GM12874 (cell line): ENCODE measurements at regions not wholly inside any gene's neighbourhood (a gene's known extent, or its start where the extent isn't known, plus 50 kb on each side); places are given as distances from the start of the nearest gene placed in this dataset.

Experiments used
- TF ChIP-seq, protein P1 (sequence below): IDR thresholded peaks from 2 replicates; pipeline ENCODE4 v1.5.1; 2011; ENCODE audit warnings: low read depth, mild to moderate bottlenecking, control low read depth, low read length, moderate library complexity; ENCODE audit not compliant: insufficient read depth

DNA sequence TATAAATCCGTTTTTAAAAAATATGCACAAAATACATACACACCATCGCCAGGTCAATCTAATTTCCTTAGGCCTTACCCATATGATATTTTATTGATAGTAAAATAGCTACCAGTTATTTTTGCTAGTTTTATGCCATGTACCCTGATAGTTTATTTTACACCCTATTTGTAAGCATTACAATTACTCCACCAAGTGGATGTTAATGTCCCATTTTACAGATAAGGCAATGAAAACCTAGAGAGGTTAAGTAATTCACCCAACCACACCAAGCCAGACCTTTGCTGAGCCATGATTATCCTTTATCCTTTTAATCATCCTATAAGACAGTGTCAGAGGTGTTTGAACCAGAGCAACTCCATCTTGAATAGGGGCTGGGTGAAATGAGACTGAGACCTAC, 86.8 kb downstream of the CBLN4 start:
- TF ChIP-seq, protein P1, sequence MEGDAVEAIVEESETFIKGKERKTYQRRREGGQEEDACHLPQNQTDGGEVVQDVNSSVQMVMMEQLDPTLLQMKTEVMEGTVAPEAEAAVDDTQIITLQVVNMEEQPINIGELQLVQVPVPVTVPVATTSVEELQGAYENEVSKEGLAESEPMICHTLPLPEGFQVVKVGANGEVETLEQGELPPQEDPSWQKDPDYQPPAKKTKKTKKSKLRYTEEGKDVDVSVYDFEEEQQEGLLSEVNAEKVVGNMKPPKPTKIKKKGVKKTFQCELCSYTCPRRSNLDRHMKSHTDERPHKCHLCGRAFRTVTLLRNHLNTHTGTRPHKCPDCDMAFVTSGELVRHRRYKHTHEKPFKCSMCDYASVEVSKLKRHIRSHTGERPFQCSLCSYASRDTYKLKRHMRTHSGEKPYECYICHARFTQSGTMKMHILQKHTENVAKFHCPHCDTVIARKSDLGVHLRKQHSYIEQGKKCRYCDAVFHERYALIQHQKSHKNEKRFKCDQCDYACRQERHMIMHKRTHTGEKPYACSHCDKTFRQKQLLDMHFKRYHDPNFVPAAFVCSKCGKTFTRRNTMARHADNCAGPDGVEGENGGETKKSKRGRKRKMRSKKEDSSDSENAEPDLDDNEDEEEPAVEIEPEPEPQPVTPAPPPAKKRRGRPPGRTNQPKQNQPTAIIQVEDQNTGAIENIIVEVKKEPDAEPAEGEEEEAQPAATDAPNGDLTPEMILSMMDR: no peak

DNA sequence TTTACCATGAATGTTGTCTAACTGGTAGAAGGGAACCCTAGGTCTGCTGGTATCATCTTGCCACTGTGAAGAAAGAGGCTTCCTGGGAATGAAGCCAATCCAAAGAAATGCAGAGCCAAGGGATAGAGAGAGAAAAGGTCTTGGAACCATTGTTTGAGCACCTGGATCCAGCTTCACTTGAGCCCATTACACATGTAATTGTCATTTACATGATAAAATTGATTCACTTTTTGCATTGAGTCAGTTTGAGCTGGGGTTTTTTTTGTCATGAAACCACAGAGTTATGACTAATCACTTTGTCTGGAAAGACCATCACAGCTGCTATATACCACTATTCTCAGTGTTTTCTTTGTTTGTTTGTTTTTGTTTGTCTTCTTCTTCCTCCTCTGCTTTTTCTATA, 112.3 kb downstream of the CBLN4 start:
- TF ChIP-seq, protein P1: no peak

DNA sequence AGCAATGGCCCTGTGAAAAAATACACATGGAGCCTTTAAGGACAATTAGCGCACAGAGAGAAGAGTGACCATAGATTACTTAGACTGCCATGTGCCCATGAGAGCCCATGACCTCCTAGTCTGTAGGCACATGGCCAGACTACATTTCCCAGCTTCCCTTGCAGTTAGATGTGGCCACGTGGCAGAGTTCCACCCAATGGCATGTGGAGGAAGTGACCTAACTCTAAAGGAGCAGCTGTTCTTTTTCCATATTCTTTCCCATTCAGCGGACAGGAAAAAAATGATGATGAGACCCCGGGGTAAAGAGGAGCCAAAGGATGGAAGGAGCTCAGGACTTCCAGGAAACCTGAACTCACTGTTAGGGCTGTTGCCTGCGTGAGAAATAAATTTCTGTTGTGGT, 116.6 kb downstream of the CBLN4 start:
- TF ChIP-seq, protein P1: no peak

DNA sequence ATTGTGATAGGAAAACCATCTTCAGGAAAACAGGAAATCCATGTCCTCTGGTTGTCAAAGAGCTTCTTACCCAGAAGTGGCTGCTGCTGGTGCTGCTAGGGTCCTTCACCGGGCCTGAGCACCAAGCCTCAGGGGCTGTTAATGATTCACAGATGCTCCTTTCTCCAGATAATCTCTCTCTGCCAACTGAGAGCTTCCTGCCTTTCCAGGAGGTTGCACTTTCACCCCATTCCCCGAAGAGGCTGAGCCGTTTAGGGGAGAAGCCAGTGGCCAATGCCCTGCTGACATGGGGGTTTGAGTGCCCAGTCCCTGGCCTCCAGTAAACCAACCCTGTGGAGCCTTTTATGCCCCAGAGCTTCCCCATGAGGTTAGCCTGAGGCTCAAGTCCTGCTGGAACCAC, 122.4 kb downstream of the CBLN4 start:
- TF ChIP-seq, protein P1: no peak

DNA sequence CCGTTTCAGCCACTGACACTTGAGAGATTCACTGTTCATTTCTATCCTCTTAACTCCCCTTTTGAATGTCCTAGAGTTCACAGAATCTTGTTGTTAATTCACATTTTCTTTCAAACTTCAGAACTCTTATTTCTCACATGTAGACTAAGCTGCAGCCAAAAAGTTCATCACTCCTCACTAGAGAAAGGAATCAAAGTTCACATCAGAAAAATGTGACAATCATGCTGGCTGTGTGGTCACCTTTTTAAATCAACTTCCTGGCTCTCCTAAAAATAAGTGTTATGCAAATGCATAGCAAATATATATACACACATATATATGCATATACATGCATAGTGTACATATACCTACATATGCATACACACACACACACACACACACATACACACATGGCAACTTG, 123.0 kb downstream of the CBLN4 start:
- TF ChIP-seq, protein P1: no peak

DNA sequence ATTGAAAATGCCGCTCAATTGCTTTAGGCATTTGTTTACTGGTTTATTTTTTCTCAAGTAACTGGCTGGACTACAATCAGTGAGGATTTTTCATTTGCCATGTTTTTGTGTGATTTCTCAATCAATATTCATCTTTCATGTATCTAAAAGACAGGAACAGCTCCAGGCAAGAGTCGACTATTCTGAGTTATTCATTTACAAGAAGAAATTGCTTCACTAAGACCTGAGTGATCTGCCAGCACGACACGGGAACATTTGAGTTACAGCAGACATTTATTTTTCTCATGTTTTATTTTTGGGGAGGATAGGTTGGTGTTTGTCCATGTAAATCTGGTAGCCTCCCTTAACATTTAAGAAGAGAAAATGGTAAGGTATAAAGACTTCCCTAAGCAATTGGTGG, 124.1 kb downstream of the CBLN4 start:
- TF ChIP-seq, protein P1: no peak

DNA sequence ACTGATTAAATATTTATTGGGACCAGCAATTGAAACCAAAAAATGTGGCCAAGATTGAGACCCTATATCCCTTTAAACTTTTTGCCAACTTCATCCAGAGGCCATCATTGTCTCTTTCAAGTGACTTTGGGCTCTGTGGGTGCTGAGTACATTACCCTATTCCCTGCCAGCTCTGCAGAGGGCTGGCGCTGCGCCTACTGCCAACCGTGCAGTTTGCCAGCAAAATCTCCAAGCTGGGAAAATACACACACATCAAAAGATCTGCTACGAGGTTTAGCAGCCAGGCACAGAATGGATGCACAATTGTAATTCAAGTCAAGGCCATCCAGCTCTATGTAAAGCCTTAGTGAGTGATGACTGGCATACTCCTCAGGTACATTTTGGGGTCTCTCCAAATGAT, 125.0 kb downstream of the CBLN4 start:
- TF ChIP-seq, protein P1: no peak

DNA sequence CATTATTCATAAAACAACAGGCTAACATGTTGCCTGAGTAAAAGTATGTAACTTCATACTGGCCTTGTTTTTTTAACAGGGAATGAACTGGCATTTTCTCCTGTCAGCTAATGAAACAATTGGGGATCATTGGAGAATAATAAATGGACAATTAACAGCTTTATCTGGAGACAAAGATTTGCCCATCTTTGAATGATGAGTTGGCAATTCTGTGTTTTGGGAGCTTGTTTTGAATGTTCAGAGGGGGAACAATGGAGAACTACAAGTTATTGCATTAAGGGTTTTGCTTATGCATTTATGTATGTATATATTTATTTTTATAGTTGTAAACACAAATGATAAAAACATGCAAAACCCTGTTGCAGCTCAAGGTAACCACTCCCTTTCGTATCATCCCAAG, 150.3 kb downstream of the CBLN4 start:
- TF ChIP-seq, protein P1: no peak
